GM12872 (cell line): ENCODE measurements at regions not wholly inside any gene's neighbourhood (a gene's known extent, or its start where the extent isn't known, plus 50 kb on each side); places are given as distances from the start of the nearest gene placed in this dataset.

Source experiments
- TF ChIP-seq, protein P1 (sequence below): IDR thresholded peaks from 3 replicates; pipeline ENCODE4 v1.5.1; 2011; ENCODE audit warnings: low read depth, mild to moderate bottlenecking, low read length, moderate library complexity; ENCODE audit not compliant: insufficient read depth

DNA sequence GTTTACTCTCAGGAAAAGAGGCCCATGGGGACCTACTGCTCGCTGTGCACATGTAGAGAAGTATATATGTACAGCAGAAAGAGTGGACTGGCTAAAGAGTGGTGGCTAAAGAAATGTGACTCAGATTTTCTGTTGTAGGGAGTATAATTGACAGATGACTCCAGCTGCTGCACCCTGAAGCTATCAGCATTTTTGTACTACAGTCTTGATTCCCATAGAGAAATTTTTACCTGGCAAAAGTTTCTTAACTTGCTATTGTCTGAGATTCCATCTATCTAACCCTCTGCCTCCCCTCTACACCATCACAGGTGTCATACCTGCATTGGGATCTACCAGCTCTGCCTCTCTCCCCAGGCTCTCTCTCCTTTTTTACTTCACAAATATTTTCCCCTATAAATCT, 296.0 kb upstream of the KYNU start:
- TF ChIP-seq, protein P1, sequence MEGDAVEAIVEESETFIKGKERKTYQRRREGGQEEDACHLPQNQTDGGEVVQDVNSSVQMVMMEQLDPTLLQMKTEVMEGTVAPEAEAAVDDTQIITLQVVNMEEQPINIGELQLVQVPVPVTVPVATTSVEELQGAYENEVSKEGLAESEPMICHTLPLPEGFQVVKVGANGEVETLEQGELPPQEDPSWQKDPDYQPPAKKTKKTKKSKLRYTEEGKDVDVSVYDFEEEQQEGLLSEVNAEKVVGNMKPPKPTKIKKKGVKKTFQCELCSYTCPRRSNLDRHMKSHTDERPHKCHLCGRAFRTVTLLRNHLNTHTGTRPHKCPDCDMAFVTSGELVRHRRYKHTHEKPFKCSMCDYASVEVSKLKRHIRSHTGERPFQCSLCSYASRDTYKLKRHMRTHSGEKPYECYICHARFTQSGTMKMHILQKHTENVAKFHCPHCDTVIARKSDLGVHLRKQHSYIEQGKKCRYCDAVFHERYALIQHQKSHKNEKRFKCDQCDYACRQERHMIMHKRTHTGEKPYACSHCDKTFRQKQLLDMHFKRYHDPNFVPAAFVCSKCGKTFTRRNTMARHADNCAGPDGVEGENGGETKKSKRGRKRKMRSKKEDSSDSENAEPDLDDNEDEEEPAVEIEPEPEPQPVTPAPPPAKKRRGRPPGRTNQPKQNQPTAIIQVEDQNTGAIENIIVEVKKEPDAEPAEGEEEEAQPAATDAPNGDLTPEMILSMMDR: no peak

DNA sequence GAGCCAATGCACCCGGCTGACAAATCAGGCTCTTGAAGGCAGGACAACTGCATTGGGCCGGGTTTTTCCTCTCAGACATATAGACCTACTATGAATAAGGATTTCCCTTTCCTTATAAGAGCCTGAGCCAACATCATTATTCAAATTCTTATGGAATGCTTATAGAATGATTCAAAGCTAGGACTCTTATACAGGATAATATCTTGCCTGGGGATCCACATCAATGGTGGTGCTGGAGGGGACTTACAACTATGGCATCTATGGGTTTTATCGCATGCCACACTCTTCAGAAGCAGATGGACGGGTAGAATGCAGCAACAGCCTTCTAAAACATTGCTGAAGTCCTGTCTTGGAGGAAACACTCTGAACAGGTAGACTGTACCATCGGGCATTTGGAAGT, 296.8 kb upstream of the KYNU start:
- TF ChIP-seq, protein P1: no peak

DNA sequence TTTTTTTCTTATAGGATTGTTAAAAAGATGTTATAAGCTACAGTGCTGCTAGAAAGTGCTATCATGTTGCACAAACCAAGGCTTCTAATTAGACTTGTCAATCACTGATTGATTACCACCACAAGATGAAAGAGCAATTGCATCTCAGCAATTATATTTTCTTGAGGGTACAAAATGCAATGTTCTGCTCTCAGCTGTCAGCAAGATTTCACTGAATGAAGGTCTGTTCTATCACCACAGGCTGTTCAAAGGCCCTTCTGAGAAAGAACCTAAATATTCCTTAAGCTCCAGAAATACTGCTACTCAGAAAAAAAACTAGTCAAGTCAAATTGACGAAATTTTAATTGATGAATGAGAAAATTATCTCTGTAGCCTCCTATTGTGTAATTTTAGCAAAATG, 301.9 kb upstream of the KYNU start:
- TF ChIP-seq, protein P1: no peak

DNA sequence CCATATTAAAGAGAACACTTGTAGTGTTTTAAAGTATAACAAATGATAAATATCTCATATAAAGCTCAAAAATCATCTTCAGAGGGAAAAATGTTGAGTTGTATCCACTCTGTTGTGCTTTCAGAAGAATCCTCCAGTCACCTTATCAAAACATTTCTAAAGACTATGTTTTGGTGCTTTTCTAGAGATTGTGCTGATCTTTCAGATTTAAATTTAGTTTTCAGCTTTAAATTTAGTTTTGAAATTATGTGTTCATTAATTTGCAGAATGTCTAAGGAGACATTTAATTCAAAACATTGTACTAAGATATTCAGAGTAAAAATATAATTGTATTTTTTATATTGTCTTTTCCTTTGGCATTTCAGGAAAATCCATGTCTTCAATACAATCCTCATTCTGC, 303.1 kb upstream of the KYNU start:
- TF ChIP-seq, protein P1: no peak

DNA sequence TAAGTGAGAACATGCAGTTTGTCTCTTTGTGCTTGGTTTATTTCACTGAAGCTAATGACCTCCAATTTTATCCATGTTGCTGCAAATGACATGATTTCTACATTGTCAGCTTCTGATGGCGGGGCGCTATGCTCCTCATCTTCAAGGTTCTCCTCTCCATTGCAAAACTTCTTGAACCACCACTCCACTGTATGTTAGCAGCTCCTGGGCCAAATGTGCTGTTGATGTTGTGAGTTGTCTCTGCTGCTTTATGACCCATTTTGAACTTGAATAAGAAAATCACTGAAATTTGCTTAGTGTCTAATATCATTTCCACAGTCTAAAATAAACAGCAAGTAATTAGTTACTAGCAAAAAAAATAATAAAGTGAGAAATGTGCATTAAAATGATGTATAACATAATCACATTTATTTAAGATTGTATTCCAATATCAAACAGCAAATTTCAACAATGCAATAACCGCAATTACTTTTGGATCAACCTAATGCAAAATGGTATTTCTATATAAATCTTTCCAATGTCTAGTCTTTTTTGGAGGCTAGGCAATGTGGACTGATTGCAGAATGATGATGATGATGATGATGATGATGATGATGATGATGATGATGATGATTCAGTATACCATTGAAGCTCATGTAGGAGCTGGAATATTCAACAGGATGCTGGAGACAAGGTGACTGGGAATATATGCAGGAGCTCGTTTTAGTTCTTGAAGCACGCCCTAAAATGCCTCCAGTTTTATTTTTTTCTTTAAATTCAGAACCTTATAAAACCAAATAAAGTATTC, 304.9 kb upstream of the KYNU start:
- TF ChIP-seq, protein P1: no peak

DNA sequence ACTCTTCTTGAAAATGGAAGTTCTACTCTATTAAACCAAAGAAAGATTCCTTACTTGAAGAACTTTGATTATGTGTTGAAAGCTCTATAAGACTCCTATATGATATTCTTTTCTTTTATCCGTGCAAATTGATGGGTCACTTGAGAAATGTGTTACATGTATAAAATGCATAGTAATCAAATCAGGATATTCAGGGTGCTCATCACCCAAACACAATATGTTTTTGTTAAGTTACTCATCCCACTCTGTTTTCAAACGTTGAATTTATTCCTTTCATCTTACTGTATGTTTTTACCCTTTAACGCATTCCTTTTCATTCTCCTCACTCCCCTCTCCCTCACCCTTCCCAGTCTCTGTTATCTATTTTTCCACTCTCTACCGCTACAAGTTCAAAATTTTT, 305.5 kb upstream of the KYNU start:
- TF ChIP-seq, protein P1: no peak

DNA sequence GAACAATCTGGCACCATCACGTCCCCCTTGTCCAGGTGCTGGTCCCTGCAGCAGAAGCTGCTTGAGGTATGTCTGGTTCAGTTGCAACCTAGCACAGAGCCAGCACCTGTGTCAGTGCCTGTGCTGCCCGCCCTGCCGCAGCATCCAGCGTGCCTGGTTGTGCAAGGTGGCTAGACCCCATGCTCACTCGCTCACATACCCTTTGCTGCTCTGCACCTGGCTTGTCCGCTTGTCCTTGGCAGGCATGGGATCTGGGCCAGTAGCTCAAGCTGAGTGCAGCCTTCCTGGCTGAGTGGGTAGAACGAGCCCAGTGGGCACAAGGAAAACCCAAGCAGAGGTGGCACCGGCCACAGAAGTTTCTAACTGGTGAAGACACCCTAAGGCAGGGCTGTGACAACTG, 314.6 kb upstream of the KYNU start:
- TF ChIP-seq, protein P1: no peak
